ENCODE measurements at regions not wholly inside any gene's neighbourhood (a gene's known extent, or its start where the extent isn't known, plus 50 kb on each side); places are given as distances from the start of the nearest gene placed in this dataset.

GRCh38 chr10:52434734-52435133 lies 120.7 kb downstream of the DKK1 start:
- TF ChIP-seq, protein P1, sequence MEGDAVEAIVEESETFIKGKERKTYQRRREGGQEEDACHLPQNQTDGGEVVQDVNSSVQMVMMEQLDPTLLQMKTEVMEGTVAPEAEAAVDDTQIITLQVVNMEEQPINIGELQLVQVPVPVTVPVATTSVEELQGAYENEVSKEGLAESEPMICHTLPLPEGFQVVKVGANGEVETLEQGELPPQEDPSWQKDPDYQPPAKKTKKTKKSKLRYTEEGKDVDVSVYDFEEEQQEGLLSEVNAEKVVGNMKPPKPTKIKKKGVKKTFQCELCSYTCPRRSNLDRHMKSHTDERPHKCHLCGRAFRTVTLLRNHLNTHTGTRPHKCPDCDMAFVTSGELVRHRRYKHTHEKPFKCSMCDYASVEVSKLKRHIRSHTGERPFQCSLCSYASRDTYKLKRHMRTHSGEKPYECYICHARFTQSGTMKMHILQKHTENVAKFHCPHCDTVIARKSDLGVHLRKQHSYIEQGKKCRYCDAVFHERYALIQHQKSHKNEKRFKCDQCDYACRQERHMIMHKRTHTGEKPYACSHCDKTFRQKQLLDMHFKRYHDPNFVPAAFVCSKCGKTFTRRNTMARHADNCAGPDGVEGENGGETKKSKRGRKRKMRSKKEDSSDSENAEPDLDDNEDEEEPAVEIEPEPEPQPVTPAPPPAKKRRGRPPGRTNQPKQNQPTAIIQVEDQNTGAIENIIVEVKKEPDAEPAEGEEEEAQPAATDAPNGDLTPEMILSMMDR (conservative IDR thresholded peaks at IDR 0.05; ENCODE audit: low read depth, low read length), result no peak
- TF ChIP-seq EZH2 (IDR thresholded peaks at IDR 0.05; ENCODE audit: low read length, unreplicated experiment), result no peak
